HG03196 (cell line): ENCODE measurements at regions not wholly inside any gene's neighbourhood (a gene's known extent, or its start where the extent isn't known, plus 50 kb on each side); places are given as distances from the start of the nearest gene placed in this dataset.
A peak's percentile ranks its signal among the peaks of the same experiment; 100 is the strongest.
"Not testable (repeated sequence)": the region's sequence is repeated elsewhere in the genome, so short reads cannot be mapped to it uniquely, and the experiment has no call there.

Source experiments
- ATAC-seq: cut with Tn5 transposase; IDR thresholded peaks from one replicate; pipeline ENCODE4 v1.9.1; 2021; ENCODE audit not compliant: unreplicated experiment

GRCh38 chr10:65375528-65375927 is 1550.3 kb upstream of the LRRTM3 start:
- ATAC-seq, result no peak

- ATAC-seq, result no peak
These were observed 1548.1 kb upstream of the LRRTM3 start for GRCh38 chr10:65377687-65378086.

GRCh38 chr10:65394502-65395297 is 1531.1 kb upstream of the LRRTM3 start:
- no peak for ATAC-seq

GRCh38 chr10:65395631-65396030 is 1530.2 kb upstream of the LRRTM3 start:
- ATAC-seq, result no peak

- no peak for ATAC-seq
These were observed 1528.8 kb upstream of the LRRTM3 start for GRCh38 chr10:65396997-65397396.

- no peak for ATAC-seq
These were observed 1517.4 kb upstream of the LRRTM3 start for GRCh38 chr10:65408401-65408800.

GRCh38 chr10:65413001-65413400 is 1512.8 kb upstream of the LRRTM3 start:
- ATAC-seq, result no peak

GRCh38 chr10:65415318-65415717 is 1510.5 kb upstream of the LRRTM3 start:
- no peak for ATAC-seq

GRCh38 chr10:65416094-65416493 is 1509.7 kb upstream of the LRRTM3 start:
- ATAC-seq, result no peak

GRCh38 chr10:65419629-65420028 is 1506.2 kb upstream of the LRRTM3 start:
- ATAC-seq, result no peak

GRCh38 chr10:65423043-65423442 is 1502.8 kb upstream of the LRRTM3 start:
- ATAC-seq, result no peak

- ATAC-seq, result not testable (repeated sequence)
These were observed 1496.5 kb upstream of the LRRTM3 start for GRCh38 chr10:65429381-65429780.

- ATAC-seq, result peak; percentile 68
These were observed 1494.9 kb upstream of the LRRTM3 start for GRCh38 chr10:65430979-65431378.

GRCh38 chr10:65470986-65471385 is 1454.8 kb upstream of the LRRTM3 start:
- ATAC-seq, result no peak

GRCh38 chr10:65482848-65483247 is 1443.0 kb upstream of the LRRTM3 start:
- ATAC-seq, result no peak

- no peak for ATAC-seq
These were observed 1434.0 kb upstream of the LRRTM3 start for GRCh38 chr10:65491799-65492198.

- no peak for ATAC-seq
These were observed 1429.3 kb upstream of the LRRTM3 start for GRCh38 chr10:65496541-65496940.

GRCh38 chr10:65497837-65498236 is 1428.0 kb upstream of the LRRTM3 start:
- ATAC-seq, result no peak

- no peak for ATAC-seq
These were observed 1425.1 kb upstream of the LRRTM3 start for GRCh38 chr10:65500716-65501115.

GRCh38 chr10:65501259-65501658 is 1424.6 kb upstream of the LRRTM3 start:
- ATAC-seq, result no peak

GRCh38 chr10:65518379-65518778 is 1407.5 kb upstream of the LRRTM3 start:
- no peak for ATAC-seq

GRCh38 chr10:65528986-65529385 is 1396.8 kb upstream of the LRRTM3 start:
- ATAC-seq, result no peak

GRCh38 chr10:65531545-65531944 is 1394.3 kb upstream of the LRRTM3 start:
- no peak for ATAC-seq
